IMR-90 (cell line): ENCODE measurements at regions not wholly inside any gene's neighbourhood (a gene's known extent, or its start where the extent isn't known, plus 50 kb on each side); places are given as distances from the start of the nearest gene placed in this dataset.

Experiments used
- ATAC-seq: fragments of 200-7000 bp; cut with Tn5 transposase; 2 replicates; pipeline ENCODE4 v1.9.1; 2020; ENCODE audit warnings: low read depth, mild to moderate bottlenecking, moderate library complexity
- BruUV-seq: library from RNA; stranded (reverse); fragments of 400-500 nt; replicated peaks from 2 replicates; lab custom pipeline; 2021; lab: Mats Ljungman, UMichigan
- CTCF ChIA-PET: fragments of 300-600 bp; formaldehyde crosslinking; extraction: SDS; loops from one replicate; lab custom pipeline; 2021; ENCODE audit warnings: antibody characterized with exemption; lab: Yijun Ruan, JAX
- POLR2A ChIA-PET: fragments of 300-600 bp; sonication (Branson Sonifier 250); formaldehyde crosslinking; loops from one replicate; lab custom pipeline; 2022; ENCODE audit warnings: antibody characterized with exemption; ENCODE audit not compliant: unreplicated experiment; lab: Charles Lee
- DNase-seq: peaks from one replicate; pipeline ENCODE4 v3.0.0; 2013
- H2AFZ ChIP-seq: replicated peaks from 2 replicates; pipeline ENCODE3; 2013; ENCODE audit warnings: low read length, mild to moderate bottlenecking; ENCODE audit not compliant: poor library complexity
- H2AK5ac ChIP-seq: 2 replicates; pipeline ENCODE4 v1.6.1; 2013; ENCODE audit warnings: low read depth, low read length, inconsistent platforms
- H2AK9ac ChIP-seq: replicated peaks from 2 replicates; pipeline ENCODE3; 2013; ENCODE audit warnings: mild to moderate bottlenecking, low read depth, low read length, moderate library complexity; ENCODE audit not compliant: poor library complexity
- H2BK120ac ChIP-seq: 2 replicates; pipeline ENCODE4 v1.6.1; 2013; ENCODE audit warnings: low read depth, low read length, inconsistent platforms
- H2BK15ac ChIP-seq: 3 replicates; pipeline ENCODE4 v1.6.1; 2013; ENCODE audit warnings: low read depth, low read length, inconsistent platforms
- H2BK20ac ChIP-seq: 2 replicates; pipeline ENCODE4 v1.6.1; 2013; ENCODE audit warnings: low read depth, mild to moderate bottlenecking, inconsistent platforms, low read length, moderate library complexity
- H2BK5ac ChIP-seq: 2 replicates; pipeline ENCODE4 v1.6.1; 2013; ENCODE audit warnings: mild to moderate bottlenecking, low read depth, low read length, inconsistent platforms; ENCODE audit not compliant: poor library complexity, severe bottlenecking
- H3K14ac ChIP-seq: replicated peaks from 2 replicates; pipeline ENCODE4 v1.6.1; 2013; ENCODE audit warnings: low read depth, low read length, inconsistent platforms
- H3K18ac ChIP-seq: 2 replicates; pipeline ENCODE4 v1.6.1; 2013; ENCODE audit warnings: low read depth, low read length, control low read depth
- H3K23ac ChIP-seq: 2 replicates; pipeline ENCODE4 v1.6.1; 2013; ENCODE audit warnings: low read depth, low read length, inconsistent platforms
- H3K27ac ChIP-seq: 2 replicates; pipeline ENCODE4 v1.5.1; 2013; ENCODE audit warnings: mild to moderate bottlenecking, control low read depth, low read length; ENCODE audit not compliant: insufficient read depth
- H3K27me3 ChIP-seq: 2 replicates; pipeline ENCODE4 v1.6.1; 2013; ENCODE audit warnings: low read length; ENCODE audit not compliant: control insufficient read depth, insufficient read depth
- H3K36me3 ChIP-seq: 2 replicates; pipeline ENCODE4 v1.6.1; 2013; ENCODE audit warnings: low read length, mixed read lengths; ENCODE audit not compliant: control insufficient read depth, insufficient read depth
- H3K4ac ChIP-seq: 2 replicates; pipeline ENCODE4 v1.6.1; 2013; ENCODE audit warnings: low read depth, low read length, inconsistent platforms
- H3K4me1 ChIP-seq: 2 replicates; pipeline ENCODE4 v1.6.1; 2013; ENCODE audit warnings: low read length, mixed read lengths; ENCODE audit not compliant: control insufficient read depth, insufficient read depth
- H3K4me2 ChIP-seq: 2 replicates; pipeline ENCODE4 v1.6.1; 2013; ENCODE audit warnings: low read depth, mild to moderate bottlenecking, control low read depth, low read length, moderate library complexity
- H3K4me3 ChIP-seq: 2 replicates; pipeline ENCODE4 v1.5.1; 2013; ENCODE audit warnings: low read depth, mild to moderate bottlenecking, control low read depth, low read length, moderate library complexity; ENCODE audit not compliant: insufficient read depth
- H3K56ac ChIP-seq: 2 replicates; pipeline ENCODE4 v1.6.1; 2013; ENCODE audit warnings: low read length, inconsistent platforms; ENCODE audit not compliant: insufficient read depth; ENCODE audit errors: extremely low read depth
- H3K79me1 ChIP-seq, 2 experiments: 2 replicates each; pipeline ENCODE4 v1.6.1; 2013; ENCODE audit warnings: low read length in 2 of 2, inconsistent platforms in 1 of 2, low read depth in 1 of 2
- H3K9ac ChIP-seq: 2 replicates; pipeline ENCODE4 v1.6.1; 2013; ENCODE audit warnings: low read depth, low read length, control low read depth
- H3K9me1 ChIP-seq: 2 replicates; pipeline ENCODE4 v1.6.1; 2013; ENCODE audit warnings: low read length, inconsistent platforms; ENCODE audit not compliant: insufficient read depth
- H3K9me3 ChIP-seq: 2 replicates; pipeline ENCODE4 v1.6.1; 2013; ENCODE audit warnings: low read length; ENCODE audit not compliant: control insufficient read depth, insufficient read depth
- H4K20me1 ChIP-seq: 2 replicates; pipeline ENCODE4 v1.6.1; 2013; ENCODE audit warnings: low read length, inconsistent platforms; ENCODE audit not compliant: insufficient read depth
- H4K5ac ChIP-seq: 2 replicates; pipeline ENCODE4 v1.6.1; 2013; ENCODE audit warnings: mild to moderate bottlenecking, low read depth, low read length, control low read depth
- H4K8ac ChIP-seq, 2 experiments: 2 replicates each; pipeline ENCODE4 v1.6.1; 2013; ENCODE audit warnings: low read depth in 2 of 2, low read length in 2 of 2, control low read depth in 1 of 2, inconsistent platforms in 1 of 2
- H4K91ac ChIP-seq: 2 replicates; pipeline ENCODE4 v1.6.1; 2013; ENCODE audit warnings: low read depth, low read length, inconsistent platforms; ENCODE audit not compliant: insufficient read depth
- BHLHE40 ChIP-seq: fragments of 150-350 bp; IDR thresholded peaks from 2 replicates; pipeline ENCODE4 v1.6.1; 2016; ENCODE audit warnings: mild to moderate bottlenecking, low read depth, low read length
- CEBPB ChIP-seq: IDR thresholded peaks from 2 replicates; pipeline ENCODE4 v1.6.1; 2012; ENCODE audit warnings: low read depth, low read length, improper control_type of control experiment
- CHD1 ChIP-seq: IDR thresholded peaks from 2 replicates; pipeline ENCODE4 v1.6.1; 2012; ENCODE audit warnings: low read depth, low read length, improper control_type of control experiment
- FOS ChIP-seq: fragments of 150-350 bp; IDR thresholded peaks from 2 replicates; pipeline ENCODE4 v1.6.1; 2016; ENCODE audit warnings: low read depth, low read length
- MAZ ChIP-seq: IDR thresholded peaks from 2 replicates; pipeline ENCODE4 v1.6.1; 2012; ENCODE audit warnings: low read depth, mild to moderate bottlenecking, low read length, improper control_type of control experiment, moderate library complexity, borderline replicate concordance
- MXI1 ChIP-seq: IDR thresholded peaks from 2 replicates; pipeline ENCODE4 v1.6.1; 2012; ENCODE audit warnings: low read depth, mild to moderate bottlenecking, low read length, moderate library complexity, borderline replicate concordance
- NFE2L2 ChIP-seq: fragments of 150-350 bp; IDR thresholded peaks from 2 replicates; pipeline ENCODE4 v1.6.1; 2016; ENCODE audit warnings: low read depth, mild to moderate bottlenecking, low read length
- POLR2A ChIP-seq: IDR thresholded peaks from 2 replicates; pipeline ENCODE4 v1.6.1; 2012; ENCODE audit warnings: mild to moderate bottlenecking, low read depth, low read length
- RFX5 ChIP-seq: IDR thresholded peaks from 2 replicates; pipeline ENCODE4 v1.8.0; 2012; ENCODE audit warnings: low read depth, mild to moderate bottlenecking, low read length, moderate library complexity
- SMC3 ChIP-seq: fragments of 150-350 bp; IDR thresholded peaks from 2 replicates; pipeline ENCODE4 v1.6.1; 2016; ENCODE audit warnings: low read depth, mild to moderate bottlenecking, antibody characterized with exemption, low read length, moderate library complexity
- WGBS, 2 experiments: methylation state at CpG; one replicate each; pipeline versions ENCODE4 v1.1.5 to v1.1.7; 2013; ENCODE audit warnings: missing lambda C conversion rate in 2 of 2; ENCODE audit not compliant: insufficient read length in 1 of 2; ENCODE audit errors: extremely low coverage in 2 of 2; 5-methylcytosine and 5-hydroxymethylcytosine counted together
- dilution Hi-C: fragments of 300-500 bp; cut with HindIII; formaldehyde crosslinking; loops from one replicate; pipeline ENCODE4 v1.14.3; 2018; ENCODE audit warnings: low sequenced_read_pairs; ENCODE audit not compliant: unreplicated experiment
- in situ Hi-C: fragments of 300-500 bp; cut with MboI; formaldehyde crosslinking; loops from 3 replicates; pipeline ENCODE4 v1.14.3; 2019; ENCODE audit warnings: low sequenced_read_pairs, inconsistent platforms, mixed read lengths
- intact Hi-C: fragments of 100-400 bp; cut with micrococcal nuclease; formaldehyde crosslinking; loops from 2 replicates; pipeline ENCODE4 v1.10.0; 2022
- TF ChIP-seq, protein P1 (sequence below): fragments of 150-350 bp; IDR thresholded peaks from 2 replicates; pipeline ENCODE4 v1.6.1; 2017; ENCODE audit warnings: mild to moderate bottlenecking, antibody characterized with exemption, low read length, low read depth

DNA sequence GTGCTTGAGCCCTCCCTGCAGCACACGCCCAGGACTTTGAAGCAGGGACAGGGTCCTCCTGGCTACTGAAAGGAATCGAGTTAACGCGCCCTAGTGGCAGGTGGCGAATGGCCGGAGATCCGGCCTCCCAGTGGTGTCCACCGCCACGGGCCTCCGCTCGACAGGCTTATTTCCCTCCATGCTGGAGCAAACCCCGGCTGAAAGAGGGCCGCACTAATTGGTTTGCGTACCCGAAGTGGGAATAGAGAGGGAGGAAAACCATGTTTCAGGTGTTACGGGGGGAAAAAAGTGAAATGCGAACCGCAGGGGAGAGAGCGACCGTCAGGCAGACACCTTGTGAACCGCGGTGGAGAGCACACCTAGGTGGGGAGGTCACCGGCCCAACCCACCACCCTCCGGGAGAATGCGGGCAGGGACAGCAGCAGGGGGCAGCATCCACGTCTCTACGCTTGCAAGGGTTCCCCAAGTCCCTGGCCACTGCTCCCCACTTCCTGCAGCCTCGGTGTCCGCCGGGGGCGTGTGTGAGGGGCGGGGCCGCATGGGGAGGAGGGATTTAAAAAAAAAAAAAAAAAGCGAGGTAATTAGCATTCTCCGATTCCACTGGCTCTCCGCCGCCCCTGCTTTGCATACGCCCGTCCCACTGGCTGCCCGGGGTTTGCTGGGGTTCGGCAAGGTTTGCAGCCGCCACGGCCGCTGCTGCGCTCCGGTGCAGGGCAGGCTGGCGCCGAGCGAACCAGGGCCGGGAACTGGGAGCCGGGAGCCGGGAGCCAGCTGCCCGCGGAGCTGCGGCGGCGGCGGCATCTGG, 224.6 kb upstream of the CRY1 start (continued):
- TF ChIP-seq MAZ = 0 out of 2 replicates have a peak, but pooled peaks have one; percentile 29
- no peak for TF ChIP-seq POLR2A

DNA sequence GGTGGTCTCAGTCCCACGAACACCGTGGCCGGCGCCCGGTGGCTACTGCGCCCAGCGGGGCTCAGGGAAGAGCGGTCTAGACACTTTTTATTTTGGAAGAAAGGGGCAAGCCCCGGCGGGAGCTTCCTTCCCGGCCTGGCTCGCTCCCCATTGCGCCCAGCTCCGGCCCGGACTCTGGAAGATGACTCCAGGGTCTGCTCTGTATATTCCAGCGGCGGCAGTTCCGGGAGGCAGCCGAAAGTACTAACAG, 225.1 kb upstream of the CRY1 start:
- Histone ChIP-seq H3K36me3 (no peaks in the 10 kb centered on the region), H3K23ac (no peak overlapping the region), H3K9me1 (no peaks in the 10 kb centered on the region), H3K27ac (no peak overlapping the region; the same call in 1 of the 2 replicates), H3K9me3 (no peaks in the 10 kb centered on the region), H3K79me1 (no peaks in the 10 kb centered on the region), H2BK15ac (no peak overlapping the region), H4K91ac (no peak overlapping the region), H3K27me3 (peaks cover 16% of the 10 kb centered on the region), H3K4ac (no peak overlapping the region), H3K9ac (no peak overlapping the region; the same call in 1 of the 2 replicates), H3K14ac (no peak overlapping the region), H2AFZ (peak overlapping the region; percentile 90), H3K56ac (no peak overlapping the region), H4K5ac (no peak overlapping the region), H2BK20ac (no peak overlapping the region), H2AK9ac (no peak overlapping the region), H3K18ac (no peak overlapping the region), H3K4me2 (peak overlapping the region; percentile 88), H4K8ac (no peak overlapping the region), H3K4me3 (peak overlapping the region; percentile 48), H3K4me1 (no peaks in the 10 kb centered on the region; the same call in 1 of the 2 replicates), H2AK5ac (no peak overlapping the region), H4K20me1 (no peaks in the 10 kb centered on the region), H2BK120ac (no peak overlapping the region), H2BK5ac (no peak overlapping the region)
- ATAC-seq = no peak; the same call in 1 of the 2 replicates
- no peak for TF ChIP-seq BHLHE40
- TF ChIP-seq NFE2L2 = no peak
- TF ChIP-seq CEBPB = no peak
- TF ChIP-seq, protein P1, sequence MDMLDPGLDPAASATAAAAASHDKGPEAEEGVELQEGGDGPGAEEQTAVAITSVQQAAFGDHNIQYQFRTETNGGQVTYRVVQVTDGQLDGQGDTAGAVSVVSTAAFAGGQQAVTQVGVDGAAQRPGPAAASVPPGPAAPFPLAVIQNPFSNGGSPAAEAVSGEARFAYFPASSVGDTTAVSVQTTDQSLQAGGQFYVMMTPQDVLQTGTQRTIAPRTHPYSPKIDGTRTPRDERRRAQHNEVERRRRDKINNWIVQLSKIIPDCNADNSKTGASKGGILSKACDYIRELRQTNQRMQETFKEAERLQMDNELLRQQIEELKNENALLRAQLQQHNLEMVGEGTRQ = no peak
- no peak for TF ChIP-seq MXI1
- TF ChIP-seq POLR2A = no peak
- no peak for TF ChIP-seq SMC3
- no peak for TF ChIP-seq FOS
- TF ChIP-seq CHD1 = no peak
- TF ChIP-seq RFX5 = no peak
- POLR2A ChIA-PET = no interaction called here
- BruUV-seq = no TSS peak
- no peak for DNase-seq
- 2% methylated on average over 9 of the region's 19 CpGs; no CpG with 5 or more reads in 1 of the 2 experiments for WGBS, 2 experiments
- dilution Hi-C loops (no loop called here), intact Hi-C loops (loop anchor here (1.0 to 2.0 kb wide), 3 partner anchors 84 to 289 kb away; no protein-coding TSS in a partner anchor), in situ Hi-C loops (loop anchor here (10.0 kb wide), 2 partner anchors 184 to 296 kb away; no protein-coding TSS in a partner anchor)
- CTCF ChIA-PET = interaction anchor here (0.6 to 1.1 kb wide), 3 partner anchors 83 to 187 kb away, joined by 3 to 4 read pairs (median 4); no protein-coding TSS in a partner anchor
